Lower leg skin (tissue), 4 donors: ENCODE measurements at regions not wholly inside any gene's neighbourhood (a gene's known extent, or its start where the extent isn't known, plus 50 kb on each side); places are given as distances from the start of the nearest gene placed in this dataset.

Experiments
- DNase-seq, 2 donors: peaks; one replicate each; pipeline ENCODE4 v3.0.0-alpha.2; 2019; ENCODE audit warnings: low spot score in 2 of 2
- H3K4me3 ChIP-seq: fragments of 200-600 bp; sonication (generic); 2 replicates; pipeline ENCODE4 v1.5.1; 2017; ENCODE audit warnings: mild to moderate bottlenecking, low read depth; ENCODE audit not compliant: poor library complexity, severe bottlenecking
- POLR2A ChIP-seq, 2 donors: fragments of 450-650 bp; IDR thresholded peaks; one replicate each; pipeline ENCODE4 v1.6.1; 2016 to 2017; ENCODE audit warnings: antibody characterized with exemption in 2 of 2, mild to moderate bottlenecking in 1 of 2, moderate library complexity in 1 of 2
- WGBS, 2 donors: methylation state at CpG; one replicate each; pipeline ENCODE4 v1.1.5; 2018; 5-methylcytosine and 5-hydroxymethylcytosine counted together
- intact Hi-C: fragments of 100-400 bp; cut with DNase I; formaldehyde crosslinking; loops from one replicate; pipeline ENCODE4 v1.15.0; 2023; ENCODE audit warnings: low total_unique reads
- TF ChIP-seq, protein P1 (sequence below), 3 donors: fragments of 450-650 bp; IDR thresholded peaks; one replicate each; pipeline ENCODE4 v1.5.1; 2016; ENCODE audit warnings: antibody characterized with exemption in 3 of 3, mild to moderate bottlenecking in 3 of 3, moderate library complexity in 2 of 3

DNA sequence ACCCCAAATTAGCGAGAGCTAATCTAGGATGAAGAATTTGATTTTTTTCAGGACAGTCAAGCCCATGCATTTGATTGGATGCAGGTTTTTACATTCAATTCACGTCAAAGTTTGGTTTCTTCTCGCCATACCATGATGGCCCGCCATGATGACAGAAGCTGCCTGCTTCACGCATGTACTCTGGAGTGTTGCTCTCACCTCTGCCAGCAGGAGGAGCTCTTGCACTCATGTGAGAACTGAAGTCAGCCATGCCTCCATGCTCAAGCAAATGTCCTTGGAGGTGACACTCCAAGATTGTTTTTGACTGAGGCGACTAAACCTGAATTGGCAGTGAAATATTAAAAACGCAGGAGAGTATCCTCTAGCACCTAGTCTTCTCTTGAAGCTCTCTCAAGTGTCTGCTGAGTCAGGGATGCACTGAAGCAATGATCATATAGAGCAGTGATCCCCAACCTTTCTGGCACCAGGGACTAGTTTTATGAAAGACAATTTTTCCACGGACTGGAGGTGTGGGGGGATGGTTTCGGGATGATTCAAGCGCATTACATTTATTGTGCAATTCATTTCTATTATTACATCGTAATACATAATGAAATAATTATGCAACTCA lies 120.9 kb downstream of the SAMMSON start:
- peak; percentile 38 to 87 for DNase-seq
- intact Hi-C loops = no loop called here
- TF ChIP-seq, protein P1, sequence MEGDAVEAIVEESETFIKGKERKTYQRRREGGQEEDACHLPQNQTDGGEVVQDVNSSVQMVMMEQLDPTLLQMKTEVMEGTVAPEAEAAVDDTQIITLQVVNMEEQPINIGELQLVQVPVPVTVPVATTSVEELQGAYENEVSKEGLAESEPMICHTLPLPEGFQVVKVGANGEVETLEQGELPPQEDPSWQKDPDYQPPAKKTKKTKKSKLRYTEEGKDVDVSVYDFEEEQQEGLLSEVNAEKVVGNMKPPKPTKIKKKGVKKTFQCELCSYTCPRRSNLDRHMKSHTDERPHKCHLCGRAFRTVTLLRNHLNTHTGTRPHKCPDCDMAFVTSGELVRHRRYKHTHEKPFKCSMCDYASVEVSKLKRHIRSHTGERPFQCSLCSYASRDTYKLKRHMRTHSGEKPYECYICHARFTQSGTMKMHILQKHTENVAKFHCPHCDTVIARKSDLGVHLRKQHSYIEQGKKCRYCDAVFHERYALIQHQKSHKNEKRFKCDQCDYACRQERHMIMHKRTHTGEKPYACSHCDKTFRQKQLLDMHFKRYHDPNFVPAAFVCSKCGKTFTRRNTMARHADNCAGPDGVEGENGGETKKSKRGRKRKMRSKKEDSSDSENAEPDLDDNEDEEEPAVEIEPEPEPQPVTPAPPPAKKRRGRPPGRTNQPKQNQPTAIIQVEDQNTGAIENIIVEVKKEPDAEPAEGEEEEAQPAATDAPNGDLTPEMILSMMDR (IDR thresholded peaks at IDR 0.05) = no peak
- TF ChIP-seq POLR2A (IDR thresholded peaks at IDR 0.05) = no peak
- WGBS, 2 donors = 86 to 88% methylated on average over 11 of the region's 11 CpGs
- H3K4me3 ChIP-seq = no peak overlapping the region

DNA sequence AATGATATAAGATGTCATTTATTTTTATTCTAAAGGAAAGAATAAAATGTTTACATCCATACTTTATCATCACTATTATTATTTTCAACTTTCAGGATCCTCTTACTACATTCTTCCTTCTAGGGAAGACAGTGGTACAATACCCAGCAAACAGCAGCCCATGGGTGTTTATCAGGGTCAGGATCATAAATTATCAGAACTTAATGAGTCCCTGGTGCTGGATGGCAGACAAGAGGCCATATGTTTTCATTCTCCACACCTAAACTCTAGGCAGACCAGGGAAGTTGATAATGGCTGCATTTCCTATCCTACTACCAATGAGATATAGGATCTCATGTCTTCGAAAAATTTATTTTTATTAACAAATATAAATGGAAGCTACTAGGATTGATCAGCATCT lies 127.7 kb downstream of the SAMMSON start:
- intact Hi-C loops = no loop called here
- no peak for DNase-seq
- TF ChIP-seq, protein P1 (IDR thresholded peaks at IDR 0.05) = no peak
- TF ChIP-seq POLR2A (IDR thresholded peaks at IDR 0.05) = no peak
- WGBS, 2 donors = 87% methylated on average over 1 of the region's 1 CpG
- no peak overlapping the region for H3K4me3 ChIP-seq

DNA sequence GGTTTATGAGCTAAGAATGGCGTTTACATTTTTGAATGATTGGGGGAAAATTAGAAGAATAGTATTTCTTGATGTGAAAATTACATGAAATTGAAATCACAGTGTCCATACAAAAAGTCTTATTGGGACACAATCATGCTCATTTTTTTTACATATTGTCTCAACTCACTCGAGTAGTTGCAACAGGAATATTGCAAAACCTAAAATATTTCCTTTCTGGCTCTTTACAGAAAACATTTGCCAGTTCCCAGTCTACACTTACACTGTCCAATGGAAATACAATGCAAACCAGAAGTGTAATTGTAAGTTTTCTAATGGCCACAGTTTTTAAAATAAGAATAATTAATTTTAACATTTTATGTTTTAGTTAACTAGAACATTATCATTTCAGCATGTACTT lies 137.8 kb downstream of the SAMMSON start:
- intact Hi-C loops = no loop called here
- WGBS, 2 donors = 57 to 70% methylated on average over 2 of the region's 2 CpGs
- H3K4me3 ChIP-seq = no peak overlapping the region
- TF ChIP-seq, protein P1 (IDR thresholded peaks at IDR 0.05) = no peak
- no peak for TF ChIP-seq POLR2A (IDR thresholded peaks at IDR 0.05)
- DNase-seq = no peak

DNA sequence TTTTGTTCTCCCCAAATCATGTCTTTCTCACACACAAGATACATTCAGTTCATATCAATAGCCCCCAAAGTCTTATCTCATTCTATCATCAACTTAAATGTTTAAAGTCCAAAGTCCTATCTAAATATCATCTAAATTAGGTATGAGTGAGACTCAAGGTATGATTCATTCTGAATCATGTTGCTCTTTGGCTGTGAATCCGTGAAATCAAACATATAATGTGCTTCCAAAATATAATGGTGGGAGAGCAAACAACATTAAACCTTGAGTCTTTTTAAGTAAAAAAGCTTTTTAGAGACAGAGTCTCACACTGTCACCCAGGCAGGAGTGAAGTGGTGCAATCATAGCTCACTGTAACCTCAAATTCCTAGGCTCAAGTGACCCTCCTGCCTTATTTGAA lies 139.1 kb downstream of the SAMMSON start:
- TF ChIP-seq, protein P1 (IDR thresholded peaks at IDR 0.05) = no peak
- TF ChIP-seq POLR2A (IDR thresholded peaks at IDR 0.05) = no peak
- 33 to 42% methylated on average over 1 of the region's 1 CpG for WGBS, 2 donors
- DNase-seq = no peak
- H3K4me3 ChIP-seq = no peak overlapping the region
- intact Hi-C loops = no loop called here
